Skin of body (tissue), 1 donor: ENCODE measurements at regions not wholly inside any gene's neighbourhood (a gene's known extent, or its start where the extent isn't known, plus 50 kb on each side); places are given as distances from the start of the nearest gene placed in this dataset.
"Not testable (repeated sequence)": the region's sequence is repeated elsewhere in the genome, so short reads cannot be mapped to it uniquely, and the experiment has no call there.

ENCODE experiments used
- DNase-seq: peaks from one replicate; lab custom pipeline; 2025; lab: John Stamatoyannopoulos, UW

- no peak for DNase-seq
Observed at GRCh38 chrX:69431420-69431819, 72.7 kb upstream of the NALF2 start.

DNA sequence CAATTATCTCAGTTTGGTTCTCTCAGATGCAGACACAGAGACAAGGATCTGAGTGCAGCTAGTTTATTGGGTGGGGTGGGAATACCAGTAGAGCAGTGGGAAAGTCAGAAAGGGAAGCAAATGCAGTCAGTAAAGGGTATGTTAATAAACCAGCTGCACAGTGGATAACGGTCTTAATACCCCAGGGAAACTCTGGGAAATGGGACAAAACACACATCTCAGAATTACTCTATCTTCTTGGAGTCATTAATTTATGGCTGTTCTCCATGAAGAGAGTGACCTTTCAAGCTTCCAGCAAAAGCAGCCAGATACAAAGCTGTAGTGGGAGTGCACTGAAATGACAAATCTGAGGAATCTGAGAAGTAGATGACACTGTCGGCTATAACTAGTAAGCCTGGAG is 73.3 kb upstream of the NALF2 start:
- peak; percentile 2 for DNase-seq

DNA sequence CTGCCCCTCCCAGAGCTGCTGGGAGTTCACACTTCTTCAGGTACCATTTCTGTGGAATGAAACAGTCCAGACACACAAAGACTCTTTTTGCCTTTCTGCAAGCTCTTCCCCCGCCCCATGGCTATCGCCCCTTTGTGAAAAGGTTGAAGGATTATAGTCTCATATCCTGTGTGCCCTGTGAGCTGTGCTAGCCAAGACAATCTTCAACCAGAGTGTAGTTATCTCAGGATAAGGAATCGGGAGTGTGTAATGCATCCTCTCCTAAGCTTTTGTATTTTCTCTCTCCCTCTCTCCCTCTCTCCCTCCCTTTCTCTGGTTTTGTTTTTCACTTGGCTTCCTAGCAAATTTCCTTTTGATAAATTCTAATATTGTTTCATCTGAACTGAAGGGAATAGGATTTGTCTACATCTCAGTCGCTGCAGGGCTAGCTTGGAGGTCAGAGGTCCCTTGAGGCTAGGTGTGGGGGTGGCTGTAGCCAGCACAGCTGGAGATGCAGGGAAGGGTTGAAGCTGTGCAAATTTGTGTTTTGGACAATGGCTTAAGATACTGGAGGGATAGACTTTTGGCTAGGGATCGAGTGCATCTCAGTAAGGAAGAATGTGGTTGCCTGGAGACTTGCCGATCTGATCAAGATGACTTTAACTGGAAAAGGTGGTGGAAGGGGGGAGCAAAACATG is 74.6 kb upstream of the NALF2 start:
- peak; percentile 34 for DNase-seq

- no peak for DNase-seq
Observed at GRCh38 chrX:69428216-69428615, 75.9 kb upstream of the NALF2 start.

GRCh38 chrX:69424910-69425309 is 79.2 kb upstream of the NALF2 start:
- no peak for DNase-seq

- DNase-seq: no peak
Observed at GRCh38 chrX:69424161-69424560, 80.0 kb upstream of the NALF2 start.

GRCh38 chrX:69422208-69422607 is 81.9 kb upstream of the NALF2 start:
- DNase-seq: not testable (repeated sequence)

GRCh38 chrX:69415698-69416097 is 88.4 kb upstream of the NALF2 start:
- DNase-seq: no peak

DNA sequence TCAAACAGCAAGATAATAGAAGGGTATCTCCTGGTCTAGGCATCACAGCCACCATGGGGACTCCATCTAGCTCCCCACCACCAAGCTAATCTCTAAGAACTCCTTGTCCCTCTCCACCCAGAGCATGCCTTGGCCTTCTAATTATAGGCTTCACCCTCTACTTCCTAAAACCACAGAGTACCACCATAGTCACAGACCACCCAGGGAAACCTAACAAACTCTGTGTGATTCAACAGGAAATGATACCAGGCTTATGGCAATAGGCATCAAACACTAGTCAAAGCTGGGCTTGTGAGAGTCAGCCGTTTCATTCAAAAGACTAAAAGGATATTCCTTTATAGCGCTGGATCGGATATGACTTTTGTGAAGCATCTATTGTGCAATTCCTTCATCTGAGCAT is 91.5 kb upstream of the NALF2 start:
- no peak for DNase-seq

- no peak for DNase-seq
Observed at GRCh38 chrX:69398881-69399280, 105.2 kb upstream of the NALF2 start.

- no peak for DNase-seq
Observed at GRCh38 chrX:69396916-69397315, 107.2 kb upstream of the NALF2 start.

- no peak for DNase-seq
Observed at GRCh38 chrX:69395306-69395705, 108.8 kb upstream of the NALF2 start.

- no peak for DNase-seq
Observed at GRCh38 chrX:69389101-69389501, 115.0 kb upstream of the NALF2 start.

GRCh38 chrX:69388526-69388925 is 115.6 kb upstream of the NALF2 start:
- DNase-seq: no peak

GRCh38 chrX:69387567-69388487 is 116.3 kb upstream of the NALF2 start:
- DNase-seq: no peak

GRCh38 chrX:69386681-69387080 is 117.4 kb upstream of the NALF2 start:
- DNase-seq: no peak

DNA sequence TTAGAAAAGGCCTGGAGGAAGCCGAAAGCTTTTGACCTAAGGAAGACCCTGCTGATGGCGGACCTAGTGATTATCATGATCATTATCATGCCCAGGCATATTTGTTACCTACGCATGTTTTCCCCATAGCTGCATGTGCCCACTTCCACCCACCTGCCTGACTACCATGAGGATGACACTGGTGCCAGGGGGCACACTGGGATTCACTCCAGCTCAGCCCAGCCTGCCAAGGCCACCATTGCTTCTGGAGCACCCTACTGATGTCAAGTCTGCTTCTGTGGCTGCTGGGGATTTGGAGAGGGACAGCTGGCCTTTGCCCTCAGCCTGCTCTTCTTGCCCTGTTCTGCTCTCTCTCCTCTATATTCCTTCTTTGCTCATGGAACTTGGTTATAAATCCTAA is 124.7 kb upstream of the NALF2 start:
- DNase-seq: no peak

DNA sequence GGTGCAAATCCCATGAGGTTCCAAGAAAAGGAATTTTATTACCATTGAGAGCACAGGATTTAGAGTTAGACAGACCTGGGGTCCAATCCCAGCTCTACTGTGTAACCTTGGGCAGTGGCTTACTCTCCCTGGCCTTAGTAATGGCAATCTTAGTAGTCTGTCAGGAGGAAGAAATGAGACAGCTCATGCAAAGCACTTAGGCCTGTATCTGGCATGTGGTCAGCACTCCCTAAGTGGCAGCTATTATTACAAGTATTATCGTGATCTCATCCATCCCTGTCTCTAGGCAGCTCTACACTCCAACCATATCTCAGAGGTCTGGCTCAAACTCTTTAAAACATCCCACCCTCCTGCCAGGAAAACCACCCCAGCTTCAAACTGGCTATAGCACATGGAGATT is 129.6 kb upstream of the NALF2 start:
- no peak for DNase-seq

- no peak for DNase-seq
Observed at GRCh38 chrX:69372435-69372834, 131.7 kb upstream of the NALF2 start.

DNA sequence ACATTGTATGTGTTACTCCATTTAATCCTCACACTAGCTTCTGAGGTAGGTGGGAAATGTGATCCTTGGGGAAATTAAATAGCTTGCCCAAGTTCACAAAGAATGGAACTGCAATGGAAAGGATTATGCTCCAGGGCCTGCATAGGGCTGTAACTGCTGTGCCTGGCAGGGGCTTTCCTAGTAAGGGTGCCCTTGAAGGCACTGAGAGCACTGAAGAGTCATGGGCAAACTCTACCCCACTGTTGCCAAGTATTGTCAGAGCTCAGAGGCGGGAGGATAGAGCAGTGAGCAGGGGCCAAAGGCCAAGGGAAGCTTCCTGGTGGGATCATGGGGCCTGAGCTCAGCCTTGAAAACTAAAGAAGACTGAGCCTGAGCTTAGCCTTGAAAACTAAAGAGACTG is 133.0 kb upstream of the NALF2 start:
- no peak for DNase-seq

DNA sequence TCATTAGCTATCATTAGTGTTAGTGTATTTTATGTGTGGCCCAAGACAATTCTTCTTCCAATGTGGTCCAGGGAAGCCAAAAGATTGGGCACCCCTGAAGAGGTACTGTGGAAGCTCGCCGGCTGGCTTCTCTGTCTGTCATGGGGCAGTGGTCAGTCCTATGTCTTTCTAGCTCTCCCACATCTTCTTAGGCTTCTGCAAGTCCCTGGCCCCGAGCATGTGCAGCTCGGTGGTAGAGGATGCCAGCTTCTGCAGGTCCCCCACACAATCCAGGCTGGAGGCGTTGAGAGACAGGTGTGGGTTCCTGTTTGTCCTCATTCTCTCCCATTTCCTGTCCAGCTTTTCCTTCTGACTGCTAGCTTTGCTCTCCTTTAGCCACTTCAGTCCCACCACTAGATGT is 134.1 kb upstream of the NALF2 start:
- DNase-seq: no peak

DNA sequence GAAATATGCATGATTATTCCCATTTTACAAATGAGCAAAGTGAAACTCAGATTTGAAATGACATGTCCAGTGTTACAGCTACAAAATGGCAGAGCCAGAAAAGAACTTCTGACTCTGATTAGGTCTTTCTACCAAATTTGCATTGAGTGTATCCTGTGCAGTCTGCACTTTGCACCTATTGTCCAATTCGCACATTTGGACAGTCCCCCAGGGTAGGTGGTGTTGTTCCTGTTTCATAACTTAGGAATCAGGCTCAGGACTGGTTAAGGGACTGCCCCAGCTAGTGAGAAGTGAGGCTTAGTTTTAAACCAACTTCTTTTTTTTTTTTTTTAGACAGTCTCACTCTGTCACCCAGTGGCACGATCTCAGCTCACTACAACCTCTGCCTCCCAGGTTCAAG is 137.9 kb upstream of the NALF2 start:
- DNase-seq: no peak

- DNase-seq: no peak
Observed at GRCh38 chrX:69365755-69366154, 138.4 kb upstream of the NALF2 start.
